ENCODE measurements at regions not wholly inside any gene's neighbourhood (a gene's known extent, or its start where the extent isn't known, plus 50 kb on each side); places are given as distances from the start of the nearest gene placed in this dataset.

DNA sequence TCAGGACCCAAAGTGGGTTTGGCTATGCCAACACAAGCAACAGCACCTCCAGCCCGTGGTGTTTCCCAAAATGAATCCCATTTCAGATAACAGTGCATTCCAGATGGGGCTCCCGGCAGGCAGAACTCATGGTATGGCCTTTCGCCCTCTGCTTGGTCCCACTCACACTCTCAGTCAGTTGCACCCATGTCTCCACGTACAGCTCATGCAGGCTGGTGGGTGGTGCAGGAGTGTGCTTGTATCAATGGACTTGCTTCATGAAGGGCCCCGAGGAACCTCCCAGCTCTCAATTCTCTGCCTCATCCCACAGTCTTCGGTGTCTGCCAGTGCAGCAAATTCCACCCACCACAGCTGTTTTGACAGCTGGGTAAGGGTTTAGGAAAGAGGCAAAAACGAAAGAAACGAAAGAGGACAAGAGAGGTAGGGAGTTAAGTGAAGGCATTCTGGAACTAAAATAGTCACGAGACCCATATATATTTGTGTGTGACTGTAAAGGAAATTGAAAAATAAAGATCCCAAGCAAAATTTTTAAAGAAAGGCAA, 278.1 kb downstream of the DCDC2C start:
- TF ChIP-seq, protein P1, sequence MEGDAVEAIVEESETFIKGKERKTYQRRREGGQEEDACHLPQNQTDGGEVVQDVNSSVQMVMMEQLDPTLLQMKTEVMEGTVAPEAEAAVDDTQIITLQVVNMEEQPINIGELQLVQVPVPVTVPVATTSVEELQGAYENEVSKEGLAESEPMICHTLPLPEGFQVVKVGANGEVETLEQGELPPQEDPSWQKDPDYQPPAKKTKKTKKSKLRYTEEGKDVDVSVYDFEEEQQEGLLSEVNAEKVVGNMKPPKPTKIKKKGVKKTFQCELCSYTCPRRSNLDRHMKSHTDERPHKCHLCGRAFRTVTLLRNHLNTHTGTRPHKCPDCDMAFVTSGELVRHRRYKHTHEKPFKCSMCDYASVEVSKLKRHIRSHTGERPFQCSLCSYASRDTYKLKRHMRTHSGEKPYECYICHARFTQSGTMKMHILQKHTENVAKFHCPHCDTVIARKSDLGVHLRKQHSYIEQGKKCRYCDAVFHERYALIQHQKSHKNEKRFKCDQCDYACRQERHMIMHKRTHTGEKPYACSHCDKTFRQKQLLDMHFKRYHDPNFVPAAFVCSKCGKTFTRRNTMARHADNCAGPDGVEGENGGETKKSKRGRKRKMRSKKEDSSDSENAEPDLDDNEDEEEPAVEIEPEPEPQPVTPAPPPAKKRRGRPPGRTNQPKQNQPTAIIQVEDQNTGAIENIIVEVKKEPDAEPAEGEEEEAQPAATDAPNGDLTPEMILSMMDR (IDR thresholded peaks at IDR 0.05; ENCODE audit: borderline replicate concordance, control extremely low read depth, extremely low read depth, insufficient read depth, missing control alignments): no peak
- no peak for DNase-seq (ENCODE audit: low spot score)
- in situ Hi-C loops (cut with MboI; ENCODE audit: low sequenced_read_pairs, unreplicated experiment): no loop called here

DNA sequence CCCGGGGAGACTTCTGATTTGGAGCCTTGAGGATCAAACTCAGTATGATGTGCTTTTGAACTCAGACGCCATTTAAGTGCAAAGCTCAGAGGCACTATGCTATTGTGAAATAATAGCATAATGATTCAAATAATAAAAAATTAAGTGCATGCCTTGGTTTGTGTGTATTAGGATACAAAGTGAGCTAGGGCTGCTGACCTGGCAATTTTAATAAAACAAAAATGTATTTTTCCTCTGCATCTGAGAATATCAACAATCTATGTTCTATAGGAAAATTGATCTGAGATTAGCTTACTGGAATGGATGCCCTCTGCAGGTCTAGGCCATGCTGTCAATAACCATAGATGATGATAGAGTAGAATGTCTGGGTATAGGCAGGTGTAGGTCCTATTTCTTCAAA, 278.8 kb downstream of the DCDC2C start:
- DNase-seq (ENCODE audit: low spot score): no peak
- TF ChIP-seq, protein P1 (IDR thresholded peaks at IDR 0.05; ENCODE audit: borderline replicate concordance, control extremely low read depth, extremely low read depth, insufficient read depth, missing control alignments): no peak
- in situ Hi-C loops (cut with MboI; ENCODE audit: low sequenced_read_pairs, unreplicated experiment): no loop called here

DNA sequence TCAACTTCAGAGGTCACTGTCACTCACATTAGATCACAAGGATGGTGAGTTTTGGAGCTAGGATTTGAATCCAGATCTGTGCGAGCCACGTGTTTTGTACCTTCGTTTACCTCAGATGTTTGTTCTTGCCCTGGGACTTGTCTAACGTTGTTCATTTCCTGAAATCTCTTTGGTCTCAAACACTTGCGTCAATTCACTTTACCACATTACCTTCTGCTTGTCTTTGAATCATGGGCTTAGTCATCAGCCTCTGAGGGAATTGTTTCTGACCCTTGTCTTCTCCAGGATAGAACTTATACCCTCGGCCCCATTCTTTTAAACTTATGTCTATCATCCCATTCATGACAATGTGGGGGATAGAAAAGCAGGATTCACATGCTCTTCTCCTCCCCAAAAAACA, 282.7 kb downstream of the DCDC2C start:
- in situ Hi-C loops (cut with MboI; ENCODE audit: low sequenced_read_pairs, unreplicated experiment): no loop called here
- TF ChIP-seq, protein P1 (IDR thresholded peaks at IDR 0.05; ENCODE audit: borderline replicate concordance, control extremely low read depth, extremely low read depth, insufficient read depth, missing control alignments): no peak
- DNase-seq (ENCODE audit: low spot score): no peak

DNA sequence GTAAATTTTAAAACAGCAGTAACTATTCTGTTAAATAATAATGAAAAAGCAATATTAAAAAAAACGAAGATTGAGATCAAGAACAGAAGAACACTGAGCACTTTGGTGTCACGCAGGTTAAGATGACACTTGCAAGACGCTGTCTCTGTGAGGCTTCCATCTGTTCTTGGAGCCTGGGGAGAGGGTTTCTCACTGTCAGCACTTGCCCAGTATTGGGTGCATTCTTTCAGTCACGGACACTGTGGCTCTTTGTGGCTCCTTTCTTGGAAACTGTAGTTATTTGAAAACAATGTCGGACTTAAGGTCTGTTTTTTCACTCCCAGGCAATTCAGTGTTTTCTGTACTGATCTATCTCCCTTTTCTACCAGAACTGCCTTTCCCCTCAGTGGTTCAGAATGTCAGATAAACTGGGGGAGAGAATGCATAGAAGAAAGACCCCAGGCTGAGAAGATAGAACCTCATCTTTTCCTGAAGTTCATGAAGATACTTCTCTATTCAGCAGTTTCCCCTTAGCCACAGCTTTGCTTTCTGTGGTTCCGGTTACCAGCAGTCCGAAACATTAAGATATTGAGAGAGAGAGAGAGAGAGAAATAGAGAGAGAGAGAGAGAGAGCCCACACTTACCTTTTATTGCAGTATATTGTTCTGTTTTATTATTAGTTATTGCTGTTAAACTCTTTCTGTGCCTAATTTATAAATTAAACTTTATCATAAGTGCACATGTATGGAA, 283.3 kb downstream of the DCDC2C start:
- TF ChIP-seq, protein P1 (IDR thresholded peaks at IDR 0.05; ENCODE audit: borderline replicate concordance, control extremely low read depth, extremely low read depth, insufficient read depth, missing control alignments): no peak
- no peak for DNase-seq (ENCODE audit: low spot score)
- in situ Hi-C loops (cut with MboI; ENCODE audit: low sequenced_read_pairs, unreplicated experiment): no loop called here

DNA sequence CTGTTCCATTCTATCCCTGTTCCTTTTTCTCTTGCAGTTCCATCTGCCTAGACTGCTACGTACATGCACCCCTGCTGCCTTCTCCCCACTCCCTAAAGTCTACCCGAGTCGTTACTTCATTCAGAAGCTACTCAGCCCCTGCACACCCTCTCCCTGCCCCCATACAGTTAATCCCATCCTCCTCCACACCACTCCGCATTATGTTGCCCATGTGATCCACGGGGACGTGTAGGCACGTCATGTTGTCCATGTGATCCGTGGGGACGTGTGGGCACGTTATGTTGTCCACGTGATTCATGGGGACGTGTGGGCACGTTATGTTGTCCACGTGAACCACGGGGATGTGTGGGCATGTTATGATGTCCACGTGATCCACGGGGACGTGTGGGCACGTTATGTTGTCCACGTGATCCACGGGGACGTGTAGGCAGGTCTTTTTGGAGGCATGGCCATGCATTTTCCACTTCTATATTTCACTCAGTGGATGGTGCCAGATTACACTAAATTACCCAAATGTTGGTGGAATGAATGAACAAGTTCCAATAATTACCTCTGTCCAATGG, 299.5 kb downstream of the DCDC2C start:
- in situ Hi-C loops (cut with MboI; ENCODE audit: low sequenced_read_pairs, unreplicated experiment): no loop called here
- TF ChIP-seq, protein P1 (IDR thresholded peaks at IDR 0.05; ENCODE audit: borderline replicate concordance, control extremely low read depth, extremely low read depth, insufficient read depth, missing control alignments): no peak
- DNase-seq (ENCODE audit: low spot score): no peak

DNA sequence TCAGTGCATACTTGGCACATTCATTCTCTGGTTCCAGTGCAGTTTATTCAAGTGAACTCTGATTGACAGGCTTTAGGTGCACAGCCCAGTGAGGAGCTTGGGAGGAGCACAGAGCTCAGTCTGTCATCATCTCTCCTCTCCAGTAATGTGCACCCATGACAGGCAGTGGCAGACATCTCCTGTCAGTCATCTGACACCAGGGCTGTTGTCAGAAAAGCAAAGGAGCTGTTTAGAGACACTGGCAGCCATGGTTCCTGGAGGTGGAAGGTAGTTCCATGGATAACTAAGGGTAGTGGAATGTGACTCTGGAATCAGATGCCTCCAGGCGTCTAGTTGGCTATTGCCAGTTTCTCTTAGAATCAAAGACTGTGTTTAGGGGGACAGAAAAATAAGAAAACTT, 308.8 kb downstream of the DCDC2C start:
- no peak for DNase-seq (ENCODE audit: low spot score)
- TF ChIP-seq, protein P1 (IDR thresholded peaks at IDR 0.05; ENCODE audit: borderline replicate concordance, control extremely low read depth, extremely low read depth, insufficient read depth, missing control alignments): no peak
- in situ Hi-C loops (cut with MboI; ENCODE audit: low sequenced_read_pairs, unreplicated experiment): no loop called here
